ENCODE measurements at regions not wholly inside any gene's neighbourhood (a gene's known extent, or its start where the extent isn't known, plus 50 kb on each side); places are given as distances from the start of the nearest gene placed in this dataset.
A peak's percentile ranks its signal among the peaks of the same experiment; 100 is the strongest.

- peak; percentile 41 for DNase-seq
Measured at GRCh38 chr4:112895811-112896608, 153.4 kb upstream of the ANK2 start.

DNA sequence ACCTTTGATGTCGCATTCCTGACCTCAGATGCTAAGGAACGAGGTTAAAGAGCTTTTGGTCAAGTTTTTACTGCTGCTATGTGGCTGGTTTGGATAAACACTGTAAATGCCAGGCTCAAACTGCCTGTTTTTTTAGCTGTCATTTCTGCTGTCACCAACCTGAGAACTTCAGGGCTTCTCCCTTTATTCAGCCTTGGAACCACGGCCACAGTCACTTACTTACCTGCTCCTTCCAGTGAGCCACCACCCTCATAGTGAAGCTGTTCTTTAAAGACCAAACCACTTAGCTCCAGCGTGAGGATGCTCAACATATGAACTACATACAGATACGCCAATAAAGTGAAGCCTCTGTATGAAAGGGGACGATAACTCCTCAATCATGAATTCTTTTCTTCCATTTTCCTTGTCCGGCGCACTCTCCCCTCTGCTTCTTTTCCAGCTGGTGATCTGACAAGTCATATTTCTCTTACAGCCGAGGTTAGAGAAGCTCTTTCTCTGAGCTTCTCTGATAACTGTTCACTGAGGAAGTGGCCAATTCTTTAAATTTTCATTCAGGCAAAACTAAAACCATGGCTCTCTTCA is 152.8 kb upstream of the ANK2 start:
- DNase-seq: no peak

- DNase-seq: no peak
Measured at GRCh38 chr4:112897543-112897942, 151.9 kb upstream of the ANK2 start.

- DNase-seq: no peak
Measured at GRCh38 chr4:112898357-112899141, 150.9 kb upstream of the ANK2 start.

DNA sequence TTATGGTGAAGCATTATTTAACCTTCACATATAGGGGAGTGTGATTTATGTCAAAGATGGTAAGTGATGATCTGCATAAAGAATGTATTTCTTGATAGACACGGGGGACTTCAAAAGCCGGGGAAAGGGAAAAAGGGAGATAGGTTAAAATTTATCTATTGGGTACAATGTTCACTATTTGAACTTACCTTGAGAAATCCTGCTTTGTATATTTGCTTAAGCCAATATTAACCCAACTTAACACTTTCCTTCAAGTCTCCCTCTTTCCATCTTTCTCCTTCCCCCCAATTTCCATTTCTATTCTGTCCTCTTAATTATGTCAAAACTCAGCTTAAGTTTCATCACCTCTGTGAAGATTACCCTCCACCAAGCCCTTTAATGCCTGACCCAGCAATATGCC is 149.0 kb upstream of the ANK2 start:
- DNase-seq: no peak

GRCh38 chr4:112901962-112902411 is 147.5 kb upstream of the ANK2 start:
- DNase-seq: no peak

DNA sequence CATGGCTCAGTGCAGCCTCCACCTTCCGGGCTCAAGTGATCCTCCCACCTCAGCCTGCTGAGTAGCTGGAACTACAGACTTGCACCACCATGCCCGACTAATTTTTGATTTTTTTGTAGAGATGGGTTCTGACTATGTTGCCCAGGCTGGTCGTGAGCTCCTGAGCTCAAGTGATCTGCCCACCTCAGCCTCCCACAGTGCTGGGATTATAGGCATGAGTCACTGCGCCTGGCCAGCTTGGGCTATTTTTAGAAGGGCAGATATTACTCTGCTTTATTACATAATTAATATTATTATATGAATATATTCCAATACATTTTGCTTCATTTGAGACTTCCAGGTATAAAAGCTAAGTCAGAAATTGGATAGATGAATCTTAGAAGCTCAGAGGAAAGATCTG is 143.7 kb upstream of the ANK2 start:
- no peak for DNase-seq

DNA sequence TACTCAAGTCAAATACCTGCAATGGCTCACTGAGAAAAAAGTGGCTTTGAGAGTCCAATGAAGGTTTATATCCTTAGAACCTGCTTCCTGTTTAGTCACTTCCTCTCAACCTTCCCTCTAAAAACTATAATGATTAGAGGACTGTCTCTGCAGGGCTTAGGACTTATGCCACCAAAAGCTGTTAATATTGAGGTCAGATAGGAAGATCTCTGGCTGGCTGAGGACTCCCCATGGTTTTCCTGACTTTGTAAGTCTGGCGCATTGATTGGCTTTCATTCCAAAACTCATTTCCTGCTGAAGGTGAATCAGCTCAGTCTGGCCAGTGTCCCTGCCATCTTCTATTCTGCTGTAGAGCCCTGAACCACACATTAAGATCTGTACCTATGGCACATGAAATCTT is 140.9 kb upstream of the ANK2 start:
- DNase-seq: no peak

- DNase-seq: peak; percentile 69
Measured at GRCh38 chr4:112910109-112910736, 139.2 kb upstream of the ANK2 start.

GRCh38 chr4:112916868-112917267 is 132.6 kb upstream of the ANK2 start:
- no peak for DNase-seq

DNA sequence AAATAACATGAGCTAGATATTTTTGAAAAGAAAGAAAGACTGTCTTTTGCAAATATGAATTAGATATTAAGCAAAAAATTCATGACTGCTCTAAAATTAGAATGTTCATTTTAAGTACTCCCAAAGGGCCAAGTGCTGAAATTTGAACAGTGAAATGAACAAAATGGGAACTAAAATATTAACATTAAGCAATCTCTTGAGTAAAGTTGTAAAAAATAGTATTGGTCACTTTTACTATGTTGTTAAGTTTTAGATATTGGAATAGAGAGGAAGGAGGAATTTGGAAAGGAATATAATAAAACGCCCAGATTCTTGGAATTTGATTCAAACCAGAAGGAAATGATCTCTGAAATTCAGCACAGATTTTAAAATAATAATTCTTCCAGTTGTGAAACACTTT is 125.9 kb upstream of the ANK2 start:
- DNase-seq: peak; percentile 29

DNA sequence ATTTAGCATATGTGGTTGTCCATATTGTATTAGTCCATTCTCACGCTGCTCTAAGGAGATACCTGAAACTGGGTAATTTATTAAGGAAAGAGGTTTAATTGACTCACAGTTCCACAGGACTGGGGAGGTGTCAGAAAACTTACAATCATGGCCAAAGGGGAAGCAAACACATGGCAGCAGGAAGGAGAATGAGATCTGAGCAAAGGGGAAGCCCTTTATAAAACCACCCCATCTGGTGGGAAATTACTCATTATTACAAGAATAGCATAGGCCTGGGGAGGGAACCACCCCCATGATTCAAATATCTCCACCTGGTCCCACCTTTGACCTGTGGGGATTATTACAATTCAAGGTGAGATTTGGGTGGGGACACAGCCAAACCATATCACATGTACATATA is 122.6 kb upstream of the ANK2 start:
- no peak for DNase-seq

GRCh38 chr4:112927544-112927943 is 121.9 kb upstream of the ANK2 start:
- DNase-seq: peak; percentile 12

DNA sequence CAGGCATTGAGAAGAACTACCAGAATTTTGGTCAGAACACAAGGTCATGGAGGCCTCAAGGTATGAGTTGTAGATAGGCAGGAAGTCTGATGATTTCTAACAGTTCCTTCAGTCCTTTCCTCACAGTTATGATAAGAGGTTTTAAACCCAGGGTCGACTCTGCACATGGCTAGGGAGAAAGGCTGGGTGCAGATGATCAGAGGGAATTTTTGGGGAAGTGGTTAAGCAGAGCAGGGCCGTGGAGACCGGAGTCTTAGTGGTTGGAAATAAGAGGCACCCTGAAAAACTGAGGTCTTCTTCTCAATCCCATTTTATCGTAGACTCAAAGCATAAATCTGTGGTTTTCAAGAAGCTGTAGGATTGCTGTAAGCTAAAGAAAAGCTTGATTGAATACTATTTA is 118.5 kb upstream of the ANK2 start:
- no peak for DNase-seq

DNA sequence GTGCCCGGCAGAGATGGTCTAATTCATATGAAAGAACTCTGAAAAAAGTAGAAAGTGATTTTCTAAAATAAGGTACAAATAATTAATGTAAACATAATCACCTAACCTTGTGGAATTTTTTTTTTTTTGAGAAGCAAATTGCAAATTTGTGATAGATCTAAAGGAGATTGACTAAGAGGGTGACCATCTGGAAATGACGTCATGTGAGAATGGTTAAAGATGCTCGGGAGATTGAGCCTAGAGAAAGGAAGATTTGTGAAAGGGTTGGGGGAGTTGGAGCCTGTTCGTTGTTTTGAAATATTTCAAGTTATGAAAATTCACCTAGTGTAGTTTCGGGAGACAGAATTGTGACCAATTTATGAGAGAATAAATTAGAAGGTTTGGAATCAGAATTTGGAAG is 115.7 kb upstream of the ANK2 start:
- DNase-seq: no peak

DNA sequence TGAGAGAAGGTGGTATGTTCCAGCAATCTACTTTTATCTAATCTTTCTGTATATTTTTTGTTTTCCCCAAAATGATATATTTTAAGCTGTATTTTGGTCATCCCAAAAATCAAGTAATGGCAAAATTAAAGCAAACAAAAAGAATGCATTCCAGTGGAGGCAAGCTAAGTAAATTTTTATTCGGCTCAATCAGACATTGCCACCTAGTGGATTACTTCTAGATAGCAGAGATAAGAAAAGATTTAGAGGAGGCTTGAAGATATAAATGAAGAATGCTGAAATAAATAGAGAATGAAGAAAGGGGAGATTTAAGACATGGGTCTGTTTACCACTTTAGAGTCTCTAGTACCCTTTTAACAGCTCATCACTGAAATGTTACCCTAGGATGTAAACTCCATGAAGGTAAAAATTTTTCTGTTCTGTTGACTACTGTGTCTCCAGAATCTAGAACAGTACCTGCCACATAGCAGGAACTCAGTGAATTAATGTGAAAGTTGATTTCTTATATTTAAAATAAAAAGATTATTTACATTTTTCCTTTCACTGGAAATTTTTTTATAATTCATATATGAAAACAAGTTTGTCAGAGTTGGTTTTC is 110.9 kb upstream of the ANK2 start:
- peak; percentile 41 for DNase-seq

DNA sequence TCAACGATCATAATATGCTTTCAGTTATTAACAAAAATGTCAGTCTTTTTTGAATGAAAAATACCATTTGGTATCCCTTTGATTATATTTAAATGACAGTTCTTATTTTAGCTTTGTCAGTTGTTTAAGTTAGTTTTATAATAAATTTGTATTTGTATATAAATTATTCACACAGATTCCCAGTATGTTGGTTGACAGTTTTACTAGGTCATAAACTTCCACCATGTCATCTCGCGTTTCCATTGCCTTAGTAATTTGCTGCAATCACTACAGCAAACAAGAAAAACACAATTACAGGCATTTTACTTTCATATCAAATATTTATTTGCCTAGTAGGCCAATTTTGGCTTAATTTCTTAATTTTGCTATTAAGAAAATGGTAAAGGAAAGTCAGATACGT is 109.6 kb upstream of the ANK2 start:
- DNase-seq: no peak

- DNase-seq: no peak
Measured at GRCh38 chr4:112940336-112940735, 109.1 kb upstream of the ANK2 start.

DNA sequence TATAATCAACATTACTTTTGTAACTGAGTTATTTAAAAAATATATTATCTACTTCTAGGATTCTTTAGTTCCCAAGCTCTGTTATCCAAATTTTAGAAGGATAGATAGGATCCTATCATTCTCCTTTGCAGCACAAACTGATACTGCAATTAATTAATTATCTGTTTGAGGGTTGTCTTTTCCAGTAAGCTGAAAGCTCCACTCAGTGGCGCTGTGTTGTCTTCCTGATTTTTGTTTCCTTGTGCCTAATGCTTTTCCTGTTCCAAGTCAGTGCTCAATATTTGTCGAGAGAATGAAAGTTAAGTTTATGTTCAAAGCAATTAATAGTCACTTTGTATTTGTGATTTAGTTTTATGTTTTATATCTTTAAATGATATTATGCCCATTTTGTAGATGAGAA is 107.4 kb upstream of the ANK2 start:
- no peak for DNase-seq

DNA sequence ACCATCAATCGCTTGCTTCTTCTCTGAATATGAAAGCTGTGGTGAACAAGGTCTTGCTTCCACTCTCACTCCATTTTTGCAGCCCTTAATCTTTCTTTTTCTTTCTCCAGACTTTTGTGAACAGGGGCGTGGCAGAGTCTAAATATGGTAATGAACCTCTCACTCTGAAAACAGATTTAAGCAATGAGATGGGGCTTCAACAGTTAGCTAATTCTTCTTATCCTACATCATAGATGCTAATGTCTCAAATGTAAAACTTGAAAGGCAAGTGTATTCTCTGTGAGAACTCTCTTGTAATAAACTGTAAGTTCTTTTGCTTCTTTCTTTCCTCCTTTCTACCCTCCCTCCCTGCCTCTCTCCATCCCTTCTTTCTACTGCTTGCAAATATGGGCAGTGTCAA is 106.5 kb upstream of the ANK2 start:
- DNase-seq: no peak

- DNase-seq: no peak
Measured at GRCh38 chr4:112944006-112944405, 105.4 kb upstream of the ANK2 start.

- no peak for DNase-seq
Measured at GRCh38 chr4:112946127-112946526, 103.3 kb upstream of the ANK2 start.

DNA sequence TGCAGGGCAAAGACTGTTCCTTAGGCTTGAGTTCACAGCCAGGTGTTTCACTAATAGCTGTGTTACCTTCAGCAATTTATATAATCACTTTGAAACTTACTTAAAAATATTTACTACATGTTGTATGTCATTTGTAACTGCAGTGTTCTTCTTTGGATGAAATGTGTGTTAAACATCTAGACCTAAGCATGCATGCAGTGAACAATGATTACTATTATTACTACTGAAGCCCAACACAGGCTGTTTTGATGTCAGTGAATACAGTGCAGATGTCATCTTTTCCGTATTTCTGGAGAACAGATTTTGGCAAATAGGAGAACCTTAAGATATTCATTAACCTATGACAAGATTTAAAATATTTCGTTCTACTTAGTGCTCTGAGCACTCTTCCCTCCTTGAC is 101.8 kb upstream of the ANK2 start:
- DNase-seq: no peak
